ENCODE measurements at regions not wholly inside any gene's neighbourhood (a gene's known extent, or its start where the extent isn't known, plus 50 kb on each side); places are given as distances from the start of the nearest gene placed in this dataset.

DNA sequence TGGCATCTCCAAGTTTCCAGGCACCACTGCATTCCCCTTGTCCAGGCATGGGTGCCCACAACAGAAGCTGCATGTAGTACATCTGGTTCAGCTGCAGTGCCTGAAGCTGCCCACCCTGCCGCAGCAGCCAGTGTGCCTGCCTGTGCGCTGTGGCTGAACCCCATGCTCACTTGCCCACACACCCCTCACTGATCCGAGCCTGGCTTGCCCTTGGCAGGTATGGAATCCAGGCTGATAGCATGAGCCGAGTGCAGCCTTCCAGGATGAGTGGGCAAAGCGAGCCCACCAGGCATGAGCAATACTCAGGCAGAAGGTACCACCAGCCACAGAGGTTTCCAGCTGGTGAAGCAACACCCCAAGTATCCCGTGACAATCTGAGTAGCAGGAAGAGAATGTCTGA, 280.3 kb upstream of the KLF12 start:
- H3K9me3 Mint-ChIP-seq: peaks cover 1 to 4% (median 2%) of the 10 kb centered on the region in 3 donors
- H3K36me3 Mint-ChIP-seq: peaks cover 3% of the 10 kb centered on the region
- H3K4me3 Mint-ChIP-seq: no peak overlapping the region
- H3K27me3 Mint-ChIP-seq: peaks cover 5% of the 10 kb centered on the region
- H3K27ac Mint-ChIP-seq: no peak overlapping the region
- H3K4me1 Mint-ChIP-seq: peaks cover 0 to 2% (median 0%) of the 10 kb centered on the region in 3 donors

DNA sequence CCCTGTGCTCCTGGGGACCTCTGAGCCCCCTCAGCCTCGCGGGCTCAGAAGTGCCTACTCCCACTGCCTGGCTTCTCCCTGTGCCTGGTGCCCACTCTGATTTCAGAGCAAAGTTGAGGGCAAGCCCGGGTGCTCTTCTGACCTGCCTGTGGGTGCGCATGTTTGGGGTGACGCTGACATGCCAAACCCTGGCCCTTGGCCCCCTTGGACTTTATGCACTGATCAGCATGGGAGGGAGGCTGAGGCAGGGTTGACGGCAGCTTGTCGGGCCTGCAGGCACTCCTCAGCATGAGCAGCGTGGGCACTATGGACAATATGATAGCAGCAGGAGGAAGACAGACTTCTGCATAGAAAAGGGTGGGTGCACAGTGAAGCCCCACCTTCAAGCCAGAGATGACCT, 279.3 kb upstream of the KLF12 start:
- peaks cover 1 to 8% (median 4%) of the 10 kb centered on the region in 3 donors for H3K9me3 Mint-ChIP-seq
- no peak overlapping the region for H3K4me3 Mint-ChIP-seq
- no peak overlapping the region for H3K27ac Mint-ChIP-seq
- H3K36me3 Mint-ChIP-seq: peaks cover 3% of the 10 kb centered on the region
- H3K27me3 Mint-ChIP-seq: peaks cover 5% of the 10 kb centered on the region
- peaks cover 0 to 4% (median 0%) of the 10 kb centered on the region in 3 donors for H3K4me1 Mint-ChIP-seq

DNA sequence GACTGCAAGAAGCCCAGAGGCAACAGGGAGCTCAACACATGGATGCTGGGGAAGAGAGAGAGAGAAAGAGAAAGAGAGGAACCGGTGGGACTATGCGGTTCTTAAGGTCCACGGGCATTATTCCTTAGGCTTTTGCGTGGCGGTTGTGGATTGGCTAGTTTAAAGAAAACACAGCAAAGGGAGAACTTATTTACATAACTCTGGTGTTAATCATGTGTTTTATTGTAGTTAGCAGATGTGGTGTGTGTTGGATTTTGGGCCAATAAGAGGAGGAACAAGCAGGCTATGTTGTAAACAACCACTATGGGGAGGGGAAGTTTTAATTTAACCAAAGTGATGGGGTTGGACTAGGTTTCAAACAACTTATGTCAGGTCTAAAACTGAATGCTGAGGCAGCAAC, 275.3 kb upstream of the KLF12 start:
- Mint-ChIP-seq H3K27ac (peak overlapping the region in 1 of 3 donors; percentile 65), H3K4me3 (peak overlapping the region in 1 of 4 donors; percentile 27), H3K9me3 (peaks cover 1 to 6% (median 4%) of the 10 kb centered on the region in 3 donors), H3K36me3 (peaks cover 1% of the 10 kb centered on the region), H3K4me1 (peaks cover 0 to 7% (median 1%) of the 10 kb centered on the region in 3 donors), H3K27me3 (peaks cover 2% of the 10 kb centered on the region)

DNA sequence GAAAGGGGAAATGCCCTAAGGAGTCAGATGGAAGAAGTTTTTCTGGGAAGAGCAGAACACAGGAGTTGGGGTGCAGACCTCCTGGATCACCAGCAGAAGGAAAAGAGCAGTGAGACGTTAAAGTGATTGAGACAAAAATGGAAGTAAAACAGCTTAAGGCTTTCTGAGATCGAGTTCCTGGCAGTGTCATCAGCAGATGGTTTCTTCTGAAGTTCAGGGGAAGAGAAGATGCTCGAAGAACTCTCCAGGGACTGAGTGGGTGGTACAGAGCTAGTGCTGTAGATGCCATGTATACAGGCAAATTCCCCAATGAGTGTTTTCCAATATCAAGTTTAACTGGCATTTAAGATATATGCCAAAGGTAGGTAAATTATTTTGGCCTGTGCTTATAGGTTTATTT, 272.2 kb upstream of the KLF12 start:
- Mint-ChIP-seq H3K27me3 (peaks cover 4% of the 10 kb centered on the region), H3K27ac (no peak overlapping the region), H3K4me1 (peaks cover 0 to 7% (median 1%) of the 10 kb centered on the region in 3 donors), H3K36me3 (no peaks in the 10 kb centered on the region), H3K4me3 (peak overlapping the region in 1 of 4 donors; percentile 65), H3K9me3 (peaks cover 0 to 14% (median 6%) of the 10 kb centered on the region in 3 donors)

- H3K4me1 Mint-ChIP-seq: no peaks in the 10 kb centered on the region
- no peak overlapping the region for H3K4me3 Mint-ChIP-seq
- H3K27me3 Mint-ChIP-seq: peaks cover 5% of the 10 kb centered on the region
- H3K9me3 Mint-ChIP-seq: peaks cover 0 to 10% (median 0%) of the 10 kb centered on the region in 3 donors
- peaks cover 2% of the 10 kb centered on the region for H3K36me3 Mint-ChIP-seq
- no peak overlapping the region for H3K27ac Mint-ChIP-seq
Observed at GRCh38 chr13:74398599-74398998, 264.4 kb upstream of the KLF12 start.

DNA sequence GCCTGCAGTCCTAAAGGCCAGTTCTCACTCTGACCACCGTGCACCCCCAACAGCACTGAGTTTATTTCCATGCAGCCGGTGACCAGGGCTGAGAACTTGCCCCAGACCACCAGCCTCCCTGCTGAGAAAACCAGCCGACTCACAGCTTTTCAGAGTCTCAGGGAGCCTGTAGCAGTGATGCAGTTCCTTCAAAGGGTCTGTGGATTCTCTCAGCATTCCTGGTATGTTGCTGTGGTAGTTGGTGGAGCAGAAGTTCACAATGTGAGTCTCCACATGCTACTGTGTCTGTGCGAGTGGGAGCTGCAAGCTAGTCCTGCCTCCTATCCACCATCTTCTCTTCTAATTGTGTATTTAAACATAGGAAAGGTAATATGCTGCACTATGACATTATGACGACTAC, 254.9 kb upstream of the KLF12 start:
- Mint-ChIP-seq H3K27ac (no peak overlapping the region), H3K9me3 (peaks cover 6 to 14% (median 10%) of the 10 kb centered on the region in 3 donors), H3K27me3 (peaks cover 5% of the 10 kb centered on the region), H3K36me3 (peaks cover 1% of the 10 kb centered on the region), H3K4me1 (no peaks in the 10 kb centered on the region), H3K4me3 (no peak overlapping the region)

GRCh38 chr13:74388626-74389025, 254.4 kb upstream of the KLF12 start:
- H3K36me3 Mint-ChIP-seq: peaks cover 1% of the 10 kb centered on the region
- no peaks in the 10 kb centered on the region for H3K4me1 Mint-ChIP-seq
- no peak overlapping the region for H3K27ac Mint-ChIP-seq
- H3K27me3 Mint-ChIP-seq: peaks cover 7% of the 10 kb centered on the region
- H3K9me3 Mint-ChIP-seq: peaks cover 6 to 14% (median 10%) of the 10 kb centered on the region in 3 donors
- H3K4me3 Mint-ChIP-seq: no peak overlapping the region

DNA sequence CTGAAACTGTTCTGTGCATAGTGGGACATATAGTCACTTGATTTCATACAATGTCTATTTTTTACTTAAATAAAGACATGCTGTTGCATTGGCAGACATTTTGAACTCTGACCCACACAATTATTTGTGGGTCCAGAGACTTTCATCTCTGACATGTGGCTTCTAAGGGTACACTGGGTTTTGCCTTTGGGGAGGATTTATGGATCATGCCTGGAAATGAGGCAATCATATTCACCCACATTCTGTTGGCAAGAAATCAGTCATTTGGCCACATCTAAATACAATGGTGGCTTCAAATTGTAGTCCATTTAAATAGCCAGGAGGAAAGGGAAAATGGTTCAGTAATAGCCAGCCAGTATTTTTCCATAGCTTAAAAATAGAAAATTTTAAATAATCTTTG, 238.3 kb upstream of the KLF12 start:
- Mint-ChIP-seq H3K4me1 (no peaks in the 10 kb centered on the region), H3K27me3 (peaks cover 2% of the 10 kb centered on the region), H3K4me3 (no peak overlapping the region), H3K36me3 (no peaks in the 10 kb centered on the region), H3K27ac (no peak overlapping the region), H3K9me3 (peaks cover 0 to 1% (median 0%) of the 10 kb centered on the region in 3 donors)

DNA sequence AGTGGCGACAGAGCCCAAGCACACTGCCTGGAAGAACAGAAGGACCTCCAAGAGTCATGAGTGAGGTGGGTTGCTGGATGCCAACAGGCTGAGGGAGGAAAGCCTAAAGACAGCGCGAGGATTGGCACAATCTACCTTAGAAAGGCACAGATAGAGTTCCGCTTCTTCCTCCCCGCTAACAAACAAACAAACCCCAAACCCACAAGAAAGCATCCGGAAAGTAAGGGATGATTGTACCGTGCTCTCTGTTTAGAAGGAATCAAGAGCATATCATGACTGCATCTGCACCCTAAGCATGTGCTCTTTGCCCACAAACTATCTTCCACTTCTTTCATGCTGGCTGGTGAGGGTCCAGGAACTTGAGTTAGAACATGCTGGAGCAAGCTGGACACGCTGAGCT, 233.0 kb upstream of the KLF12 start:
- Mint-ChIP-seq H3K36me3 (no peaks in the 10 kb centered on the region), H3K27ac (no peak overlapping the region), H3K4me3 (no peak overlapping the region), H3K9me3 (peaks cover 0 to 4% (median 1%) of the 10 kb centered on the region in 3 donors), H3K4me1 (no peaks in the 10 kb centered on the region), H3K27me3 (peaks cover 2% of the 10 kb centered on the region)

- H3K9me3 Mint-ChIP-seq: no peaks in the 10 kb centered on the region
- peaks cover 1% of the 10 kb centered on the region for H3K36me3 Mint-ChIP-seq
- H3K4me1 Mint-ChIP-seq: no peaks in the 10 kb centered on the region
- no peaks in the 10 kb centered on the region for H3K27me3 Mint-ChIP-seq
- H3K27ac Mint-ChIP-seq: no peak overlapping the region
- H3K4me3 Mint-ChIP-seq: no peak overlapping the region
Observed at GRCh38 chr13:74361274-74361673, 227.1 kb upstream of the KLF12 start.

DNA sequence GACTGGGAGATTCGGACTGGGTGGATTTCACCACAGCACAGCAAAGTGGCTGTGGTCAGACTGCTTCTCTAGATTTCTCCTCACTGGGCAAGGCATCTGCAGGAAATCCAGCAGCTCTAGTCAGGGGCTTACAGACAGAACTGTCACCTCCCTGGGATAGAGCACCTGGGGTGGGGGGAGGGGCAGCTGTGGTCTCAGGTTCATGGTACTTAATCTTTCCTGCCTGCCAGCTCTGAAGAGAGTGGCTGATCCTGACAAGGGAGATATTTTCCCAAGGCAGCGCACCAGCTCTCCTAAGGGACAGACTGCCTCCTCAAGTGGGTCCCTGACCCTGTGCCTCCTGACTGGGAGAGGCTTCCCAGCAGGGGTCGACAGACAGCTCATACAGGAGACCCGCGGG, 212.8 kb upstream of the KLF12 start:
- no peaks in the 10 kb centered on the region for H3K4me1 Mint-ChIP-seq
- H3K36me3 Mint-ChIP-seq: peaks cover 4% of the 10 kb centered on the region
- no peak overlapping the region for H3K27ac Mint-ChIP-seq
- H3K9me3 Mint-ChIP-seq: peaks cover 3 to 11% (median 5%) of the 10 kb centered on the region in 3 donors
- H3K27me3 Mint-ChIP-seq: peaks cover 8% of the 10 kb centered on the region
- no peak overlapping the region for H3K4me3 Mint-ChIP-seq

GRCh38 chr13:74338341-74338740, 204.1 kb upstream of the KLF12 start:
- Mint-ChIP-seq H3K27me3 (peaks cover 2% of the 10 kb centered on the region), H3K9me3 (peaks cover 0 to 4% (median 2%) of the 10 kb centered on the region in 3 donors), H3K36me3 (no peaks in the 10 kb centered on the region), H3K4me1 (peaks cover 0 to 3% (median 0%) of the 10 kb centered on the region in 3 donors), H3K4me3 (no peak overlapping the region), H3K27ac (no peak overlapping the region)

GRCh38 chr13:74336546-74336945, 202.3 kb upstream of the KLF12 start:
- Mint-ChIP-seq H3K4me3 (no peak overlapping the region), H3K4me1 (peaks cover 0 to 3% (median 0%) of the 10 kb centered on the region in 3 donors), H3K27me3 (no peaks in the 10 kb centered on the region), H3K36me3 (no peaks in the 10 kb centered on the region), H3K9me3 (peaks cover 0 to 4% (median 0%) of the 10 kb centered on the region in 3 donors), H3K27ac (no peak overlapping the region)

DNA sequence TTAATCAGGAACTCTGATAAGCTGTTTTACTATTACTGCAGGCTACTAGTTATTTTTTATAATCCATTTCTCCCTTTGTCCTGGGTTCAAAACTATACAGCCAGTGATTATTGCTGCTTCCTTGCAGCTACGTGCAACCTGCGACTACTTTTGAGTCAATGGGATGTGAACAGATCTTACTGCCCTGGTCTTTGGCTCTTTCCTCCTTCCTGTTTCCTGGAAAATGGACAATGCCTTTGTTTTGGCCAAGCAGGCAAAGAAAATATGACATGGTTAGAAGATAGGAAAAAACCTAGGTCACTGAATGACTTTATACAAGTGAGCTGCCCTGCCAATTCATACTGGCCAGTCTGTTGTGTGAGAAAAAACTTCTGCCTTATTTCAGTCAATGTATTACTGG, 201.2 kb upstream of the KLF12 start:
- H3K4me3 Mint-ChIP-seq: no peak overlapping the region
- H3K27ac Mint-ChIP-seq: no peak overlapping the region
- H3K27me3 Mint-ChIP-seq: no peaks in the 10 kb centered on the region
- peaks cover 0 to 4% (median 0%) of the 10 kb centered on the region in 3 donors for H3K9me3 Mint-ChIP-seq
- H3K36me3 Mint-ChIP-seq: no peaks in the 10 kb centered on the region
- peaks cover 0 to 3% (median 0%) of the 10 kb centered on the region in 3 donors for H3K4me1 Mint-ChIP-seq

- Mint-ChIP-seq H3K4me3 (no peak overlapping the region), H3K9me3 (peaks cover 0 to 7% (median 4%) of the 10 kb centered on the region in 3 donors), H3K36me3 (no peaks in the 10 kb centered on the region), H3K4me1 (peaks cover 0 to 1% (median 0%) of the 10 kb centered on the region in 3 donors), H3K27me3 (peaks cover 3% of the 10 kb centered on the region), H3K27ac (no peak overlapping the region)
Observed at GRCh38 chr13:74329962-74330361, 195.8 kb upstream of the KLF12 start.

- no peaks in the 10 kb centered on the region for H3K36me3 Mint-ChIP-seq
- H3K4me1 Mint-ChIP-seq: peaks cover 0 to 1% (median 0%) of the 10 kb centered on the region in 3 donors
- peaks cover 0 to 7% (median 4%) of the 10 kb centered on the region in 3 donors for H3K9me3 Mint-ChIP-seq
- H3K27me3 Mint-ChIP-seq: peaks cover 5% of the 10 kb centered on the region
- no peak overlapping the region for H3K27ac Mint-ChIP-seq
- H3K4me3 Mint-ChIP-seq: no peak overlapping the region
Observed at GRCh38 chr13:74325106-74325505, 190.9 kb upstream of the KLF12 start.

Measured in IgD-negative memory B cell (primary cell).